ENCODE measurements at regions not wholly inside any gene's neighbourhood (a gene's known extent, or its start where the extent isn't known, plus 50 kb on each side); places are given as distances from the start of the nearest gene placed in this dataset.

GRCh38 chr10:78473006-78473405 lies 439.3 kb downstream of the RPS24 start:
- TF ChIP-seq PKNOX1 (IDR thresholded peaks at IDR 0.05) (no peak), FOXM1 (IDR thresholded peaks at IDR 0.05; ENCODE audit: borderline replicate concordance) (no peak), ZNF384 (IDR thresholded peaks at IDR 0.05) (no peak), FOXA1 (IDR thresholded peaks at IDR 0.05) (no peak), ELF4 (IDR thresholded peaks at IDR 0.05) (no peak), SUZ12 (IDR thresholded peaks at IDR 0.05) (no peak), SP1 (IDR thresholded peaks at IDR 0.05) (no peak), CTBP1 (IDR thresholded peaks at IDR 0.05; ENCODE audit: borderline replicate concordance) (no peak), FOXK2 (IDR thresholded peaks at IDR 0.05) (no peak)

Data from HEK293T (cell line).